GM12892 (cell line): ENCODE measurements at regions not wholly inside any gene's neighbourhood (a gene's known extent, or its start where the extent isn't known, plus 50 kb on each side); places are given as distances from the start of the nearest gene placed in this dataset.

Experiments used
- POLR2A ChIP-seq: IDR thresholded peaks from 2 replicates; pipeline ENCODE4 v1.6.1; 2011; ENCODE audit warnings: low read depth, low read length, control low read depth
- POLR2AphosphoS5 ChIP-seq: IDR thresholded peaks from 2 replicates; pipeline ENCODE4 v1.6.1; 2011; ENCODE audit warnings: low read depth, low read length, control low read depth

GRCh38 chrX:68894513-68895340 lies 65.9 kb downstream of the EFNB1 start:
- TF ChIP-seq POLR2A (no peak), POLR2AphosphoS5 (no peak)
